Left ventricle myocardium inferior (tissue), 1 donor: ENCODE measurements at regions not wholly inside any gene's neighbourhood (a gene's known extent, or its start where the extent isn't known, plus 50 kb on each side); places are given as distances from the start of the nearest gene placed in this dataset.

Source experiments
- DNase-seq: peaks from one replicate; pipeline ENCODE4 v3.0.0-alpha.2; 2020
- H3K27ac ChIP-seq: fragments of 200-600 bp; replicated peaks from 2 replicates; pipeline ENCODE4 v1.8.0; 2021
- H3K27me3 ChIP-seq: fragments of 200-600 bp; 2 replicates; pipeline ENCODE4 v1.8.0; 2021; ENCODE audit warnings: low read depth
- H3K36me3 ChIP-seq: fragments of 200-600 bp; 2 replicates; pipeline ENCODE4 v1.8.0; 2021
- H3K4me1 ChIP-seq: fragments of 200-600 bp; 2 replicates; pipeline ENCODE4 v1.8.0; 2021
- H3K4me3 ChIP-seq: fragments of 200-600 bp; 2 replicates; pipeline ENCODE4 v1.8.0; 2021; ENCODE audit warnings: mild to moderate bottlenecking, moderate library complexity
- H3K9me3 ChIP-seq: fragments of 200-600 bp; replicated peaks from 2 replicates; pipeline ENCODE4 v1.8.0; 2021
- intact Hi-C: fragments of 100-400 bp; cut with micrococcal nuclease; formaldehyde crosslinking; loops from one replicate; pipeline ENCODE4 v1.11.0; 2022
- TF ChIP-seq, protein P1 (sequence below): fragments of 200-600 bp; IDR thresholded peaks from 2 replicates; pipeline ENCODE4 v1.8.0; 2021; ENCODE audit warnings: antibody characterized with exemption, mild to moderate bottlenecking, borderline replicate concordance
- donor health status: DM: no; HTN: yes; CAD: no; lungs with severe emphysema.

DNA sequence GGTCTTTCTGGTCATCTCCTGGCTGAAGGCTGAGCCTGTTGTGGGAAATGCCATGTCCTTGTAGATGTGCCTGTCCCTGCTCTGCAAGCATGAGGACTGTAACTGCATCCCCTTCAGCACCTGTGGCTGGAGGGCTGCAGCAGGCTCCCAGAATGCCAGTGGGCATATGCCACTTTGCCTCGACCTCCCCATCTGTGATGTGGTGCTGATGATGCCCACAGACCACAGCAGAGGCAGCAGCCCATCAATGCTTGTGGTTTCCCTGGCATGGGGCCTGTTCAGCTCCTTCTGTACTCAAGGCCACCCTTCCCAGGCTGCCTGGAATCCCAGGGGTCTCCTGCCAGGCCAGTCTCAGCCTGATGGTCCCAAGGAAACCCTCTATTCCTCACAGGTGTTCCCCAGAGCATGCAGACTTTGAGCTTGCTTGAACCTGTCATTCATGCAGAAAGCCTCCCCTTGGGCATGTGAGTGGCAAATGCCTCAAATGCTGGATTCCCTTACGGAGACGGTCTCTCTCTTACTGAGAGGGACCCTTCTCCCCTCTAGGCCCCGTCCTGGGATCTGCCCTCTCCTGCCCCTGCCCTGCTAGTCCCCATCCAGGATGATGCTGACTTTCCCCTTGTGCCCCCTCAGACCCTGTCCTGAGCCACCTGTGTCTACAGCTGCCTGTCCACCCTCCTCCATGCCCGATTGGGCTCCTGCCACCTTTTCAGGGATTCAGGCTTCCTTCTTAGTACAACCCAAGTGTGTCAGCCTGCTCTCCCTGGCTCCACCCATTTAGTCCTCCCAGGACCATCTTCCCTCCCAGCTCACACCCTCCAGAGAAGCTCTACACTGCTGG is 50.9 kb upstream of the ANTXRL start:
- Histone ChIP-seq H3K4me3 (no peak overlapping the region), H3K9me3 (no peaks in the 10 kb centered on the region), H3K4me1 (no peaks in the 10 kb centered on the region), H3K27me3 (peaks cover 24% of the 10 kb centered on the region), H3K27ac (no peak overlapping the region), H3K36me3 (no peaks in the 10 kb centered on the region)
- DNase-seq: no peak
- intact Hi-C loops: no loop called here
- TF ChIP-seq, protein P1, sequence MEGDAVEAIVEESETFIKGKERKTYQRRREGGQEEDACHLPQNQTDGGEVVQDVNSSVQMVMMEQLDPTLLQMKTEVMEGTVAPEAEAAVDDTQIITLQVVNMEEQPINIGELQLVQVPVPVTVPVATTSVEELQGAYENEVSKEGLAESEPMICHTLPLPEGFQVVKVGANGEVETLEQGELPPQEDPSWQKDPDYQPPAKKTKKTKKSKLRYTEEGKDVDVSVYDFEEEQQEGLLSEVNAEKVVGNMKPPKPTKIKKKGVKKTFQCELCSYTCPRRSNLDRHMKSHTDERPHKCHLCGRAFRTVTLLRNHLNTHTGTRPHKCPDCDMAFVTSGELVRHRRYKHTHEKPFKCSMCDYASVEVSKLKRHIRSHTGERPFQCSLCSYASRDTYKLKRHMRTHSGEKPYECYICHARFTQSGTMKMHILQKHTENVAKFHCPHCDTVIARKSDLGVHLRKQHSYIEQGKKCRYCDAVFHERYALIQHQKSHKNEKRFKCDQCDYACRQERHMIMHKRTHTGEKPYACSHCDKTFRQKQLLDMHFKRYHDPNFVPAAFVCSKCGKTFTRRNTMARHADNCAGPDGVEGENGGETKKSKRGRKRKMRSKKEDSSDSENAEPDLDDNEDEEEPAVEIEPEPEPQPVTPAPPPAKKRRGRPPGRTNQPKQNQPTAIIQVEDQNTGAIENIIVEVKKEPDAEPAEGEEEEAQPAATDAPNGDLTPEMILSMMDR: no peak

DNA sequence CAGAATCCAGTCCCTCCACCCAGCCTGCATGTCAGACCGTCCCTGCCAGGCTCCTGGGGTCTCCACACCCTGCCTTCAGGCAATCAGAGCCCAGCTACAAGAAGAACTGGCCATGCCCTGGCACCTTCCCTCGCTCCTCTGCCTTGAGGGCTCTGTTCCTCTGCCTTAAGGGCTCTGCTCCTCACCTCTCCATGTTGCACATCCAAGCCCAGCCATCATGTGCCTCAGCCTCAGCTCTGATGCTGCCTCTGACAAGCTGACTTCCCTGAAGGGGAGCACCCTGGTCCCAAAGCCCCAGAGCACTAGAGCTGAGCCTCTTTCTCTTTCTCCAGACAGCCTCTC is 50.3 kb upstream of the ANTXRL start:
- TF ChIP-seq, protein P1: no peak
- intact Hi-C loops: no loop called here
- no peaks in the 10 kb centered on the region for H3K36me3 ChIP-seq
- no peak overlapping the region for H3K4me3 ChIP-seq
- peaks cover 24% of the 10 kb centered on the region for H3K27me3 ChIP-seq
- no peak for DNase-seq
- peaks cover 3% of the 10 kb centered on the region for H3K9me3 ChIP-seq
- H3K4me1 ChIP-seq: no peaks in the 10 kb centered on the region
- H3K27ac ChIP-seq: no peak overlapping the region

DNA sequence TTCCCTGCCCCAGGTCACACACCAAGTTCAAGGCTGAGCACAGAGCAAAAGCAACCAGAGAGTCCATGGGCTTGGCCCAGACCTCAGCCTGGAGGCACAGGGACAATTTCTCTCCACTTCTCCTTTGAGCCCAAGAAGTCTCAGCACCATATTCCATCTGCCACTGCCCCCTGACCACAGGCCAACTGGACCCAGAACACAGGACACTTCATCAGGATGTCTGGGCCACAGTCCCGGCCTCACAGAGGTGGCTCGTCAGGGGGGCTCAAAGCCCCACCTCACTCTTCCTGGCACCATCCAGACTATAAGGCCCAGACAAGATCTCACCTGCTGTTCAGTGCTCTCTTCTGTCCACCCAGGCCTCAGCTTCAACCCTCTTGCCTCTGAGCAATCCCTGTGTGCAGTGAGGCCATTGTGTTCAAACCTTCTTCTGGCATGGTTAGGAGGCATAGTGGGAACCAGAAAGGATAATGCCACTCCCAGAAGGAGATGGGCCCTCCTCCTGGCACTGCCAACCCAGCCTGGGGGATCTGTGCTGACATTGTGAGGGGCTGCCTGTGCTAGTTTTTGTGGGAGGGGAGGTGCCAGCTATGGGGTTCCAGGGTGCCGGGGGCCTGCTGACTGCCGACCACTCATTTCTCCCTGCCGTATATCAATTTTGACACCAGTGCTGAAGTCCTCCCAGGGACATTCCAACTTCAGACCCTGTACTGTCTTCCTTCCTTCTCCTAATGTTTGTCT is 49.7 kb upstream of the ANTXRL start:
- intact Hi-C loops: no loop called here
- no peak overlapping the region for H3K27ac ChIP-seq
- no peaks in the 10 kb centered on the region for H3K36me3 ChIP-seq
- peaks cover 9% of the 10 kb centered on the region for H3K9me3 ChIP-seq
- H3K4me3 ChIP-seq: no peak overlapping the region
- H3K27me3 ChIP-seq: peaks cover 24% of the 10 kb centered on the region
- no peak for DNase-seq
- H3K4me1 ChIP-seq: no peaks in the 10 kb centered on the region
- TF ChIP-seq, protein P1: no peak
